Lower leg skin (tissue), 4 donors: ENCODE measurements at regions not wholly inside any gene's neighbourhood (a gene's known extent, or its start where the extent isn't known, plus 50 kb on each side); places are given as distances from the start of the nearest gene placed in this dataset.
"Not testable (repeated sequence)": the region's sequence is repeated elsewhere in the genome, so short reads cannot be mapped to it uniquely, and the experiment has no call there.

Source experiments
- DNase-seq, 2 donors: peaks; one replicate each; pipeline ENCODE4 v3.0.0-alpha.2; 2019; ENCODE audit warnings: low spot score in 2 of 2
- H3K4me3 ChIP-seq: fragments of 200-600 bp; sonication (generic); 2 replicates; pipeline ENCODE4 v1.5.1; 2017; ENCODE audit warnings: mild to moderate bottlenecking, low read depth; ENCODE audit not compliant: poor library complexity, severe bottlenecking
- POLR2A ChIP-seq, 2 donors: fragments of 450-650 bp; IDR thresholded peaks; one replicate each; pipeline ENCODE4 v1.6.1; 2016 to 2017; ENCODE audit warnings: antibody characterized with exemption in 2 of 2, mild to moderate bottlenecking in 1 of 2, moderate library complexity in 1 of 2
- WGBS, 2 donors: methylation state at CpG; one replicate each; pipeline ENCODE4 v1.1.5; 2018; 5-methylcytosine and 5-hydroxymethylcytosine counted together
- intact Hi-C: fragments of 100-400 bp; cut with DNase I; formaldehyde crosslinking; loops from one replicate; pipeline ENCODE4 v1.15.0; 2023; ENCODE audit warnings: low total_unique reads
- TF ChIP-seq, protein P1 (sequence below), 3 donors: fragments of 450-650 bp; IDR thresholded peaks; one replicate each; pipeline ENCODE4 v1.5.1; 2016; ENCODE audit warnings: antibody characterized with exemption in 3 of 3, mild to moderate bottlenecking in 3 of 3, moderate library complexity in 2 of 3

- DNase-seq, result no peak
- WGBS, 2 donors, result 94 to 97% methylated on average over 2 of the region's 2 CpGs
- H3K4me3 ChIP-seq, result no peak overlapping the region
- TF ChIP-seq, protein P1, sequence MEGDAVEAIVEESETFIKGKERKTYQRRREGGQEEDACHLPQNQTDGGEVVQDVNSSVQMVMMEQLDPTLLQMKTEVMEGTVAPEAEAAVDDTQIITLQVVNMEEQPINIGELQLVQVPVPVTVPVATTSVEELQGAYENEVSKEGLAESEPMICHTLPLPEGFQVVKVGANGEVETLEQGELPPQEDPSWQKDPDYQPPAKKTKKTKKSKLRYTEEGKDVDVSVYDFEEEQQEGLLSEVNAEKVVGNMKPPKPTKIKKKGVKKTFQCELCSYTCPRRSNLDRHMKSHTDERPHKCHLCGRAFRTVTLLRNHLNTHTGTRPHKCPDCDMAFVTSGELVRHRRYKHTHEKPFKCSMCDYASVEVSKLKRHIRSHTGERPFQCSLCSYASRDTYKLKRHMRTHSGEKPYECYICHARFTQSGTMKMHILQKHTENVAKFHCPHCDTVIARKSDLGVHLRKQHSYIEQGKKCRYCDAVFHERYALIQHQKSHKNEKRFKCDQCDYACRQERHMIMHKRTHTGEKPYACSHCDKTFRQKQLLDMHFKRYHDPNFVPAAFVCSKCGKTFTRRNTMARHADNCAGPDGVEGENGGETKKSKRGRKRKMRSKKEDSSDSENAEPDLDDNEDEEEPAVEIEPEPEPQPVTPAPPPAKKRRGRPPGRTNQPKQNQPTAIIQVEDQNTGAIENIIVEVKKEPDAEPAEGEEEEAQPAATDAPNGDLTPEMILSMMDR (IDR thresholded peaks at IDR 0.05), result no peak
- TF ChIP-seq POLR2A (IDR thresholded peaks at IDR 0.05), result no peak
- intact Hi-C loops, result no loop called here
Measured at GRCh38 chr3:166582236-166582635, 745.0 kb upstream of the BCHE start.

- no peak for TF ChIP-seq POLR2A (IDR thresholded peaks at IDR 0.05)
- TF ChIP-seq, protein P1 (IDR thresholded peaks at IDR 0.05), result no peak
- intact Hi-C loops, result no loop called here
- no peak for DNase-seq
- H3K4me3 ChIP-seq, result no peak overlapping the region
- WGBS, 2 donors, result 70 to 75% methylated on average over 6 of the region's 6 CpGs
Measured at GRCh38 chr3:166580561-166580960, 743.3 kb upstream of the BCHE start.

DNA sequence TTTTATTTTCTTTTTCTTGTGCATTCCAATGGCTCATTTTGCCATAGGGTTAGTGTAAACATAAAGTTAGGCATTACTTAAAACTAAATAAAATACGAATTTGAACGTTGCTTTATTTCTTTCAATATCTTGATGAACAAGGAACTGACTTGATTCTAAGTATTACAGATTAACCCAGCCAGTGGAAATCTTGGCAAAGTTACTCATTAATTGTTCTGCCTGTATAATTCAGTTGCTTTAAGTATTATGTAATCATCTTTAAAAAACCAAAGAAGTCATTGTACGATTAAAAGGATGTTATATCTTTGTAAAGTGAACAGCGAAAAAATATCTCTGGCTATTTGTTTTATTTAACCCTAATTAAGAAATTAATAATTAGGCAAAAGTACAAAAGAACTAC lies 737.9 kb upstream of the BCHE start:
- intact Hi-C loops, result no loop called here
- 68 to 79% methylated on average over 4 of the region's 4 CpGs for WGBS, 2 donors
- no peak overlapping the region for H3K4me3 ChIP-seq
- no peak for DNase-seq
- no peak for TF ChIP-seq POLR2A (IDR thresholded peaks at IDR 0.05)
- TF ChIP-seq, protein P1 (IDR thresholded peaks at IDR 0.05), result no peak

DNA sequence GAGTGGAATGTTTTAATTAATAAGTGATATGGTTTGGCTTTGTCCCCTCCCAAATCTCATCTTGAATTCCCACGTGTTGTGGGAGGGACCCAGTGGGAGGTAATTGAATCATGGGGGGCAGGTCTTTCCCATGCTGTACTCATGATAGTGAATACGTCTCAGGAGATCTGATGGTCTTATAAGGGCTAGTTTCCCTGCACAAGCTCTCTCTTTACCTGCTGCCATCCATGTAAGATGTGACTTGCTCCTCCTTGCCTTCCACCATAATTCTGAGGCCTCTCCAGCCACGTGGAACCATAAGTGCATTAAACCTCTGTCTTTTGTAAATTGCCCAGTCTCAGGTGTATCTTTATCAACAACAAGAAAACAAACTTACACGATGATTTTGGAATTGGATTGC lies 734.5 kb upstream of the BCHE start:
- intact Hi-C loops, H3K4me3 ChIP-seq, DNase-seq: not testable (repeated sequence)
- 70 to 75% methylated on average over 4 of the region's 4 CpGs for WGBS, 2 donors

- intact Hi-C loops, result no loop called here
- no peak for TF ChIP-seq POLR2A (IDR thresholded peaks at IDR 0.05)
- TF ChIP-seq, protein P1 (IDR thresholded peaks at IDR 0.05), result no peak
- no peak overlapping the region for H3K4me3 ChIP-seq
- DNase-seq, result no peak
Measured at GRCh38 chr3:166570102-166570501, 732.9 kb upstream of the BCHE start.

GRCh38 chr3:166569589-166569988 lies 732.4 kb upstream of the BCHE start:
- intact Hi-C loops, result no loop called here
- no peak for TF ChIP-seq POLR2A (IDR thresholded peaks at IDR 0.05)
- TF ChIP-seq, protein P1 (IDR thresholded peaks at IDR 0.05), result no peak
- DNase-seq, result no peak
- no peak overlapping the region for H3K4me3 ChIP-seq
